Transverse colon (tissue), 4 donors: ENCODE measurements at regions not wholly inside any gene's neighbourhood (a gene's known extent, or its start where the extent isn't known, plus 50 kb on each side); places are given as distances from the start of the nearest gene placed in this dataset.

Experiments
- CTCF ChIP-seq, 5 experiments: fragments of 200-600 bp in 3 of 5; fragments of 450-650 bp in 2 of 5; sonication (generic) in 3 of 5; IDR thresholded peaks; 1 replicate in 2 of 5; 2 replicates in 3 of 5; pipeline ENCODE4 v1.5.1; 2016 to 2017; ENCODE audit warnings: antibody characterized with exemption in 5 of 5, inconsistent platforms in 3 of 5, mild to moderate bottlenecking in 2 of 5, moderate library complexity in 1 of 5
- POLR2A ChIP-seq: fragments of 450-650 bp; IDR thresholded peaks from one replicate; pipeline ENCODE4 v1.6.1; 2016; ENCODE audit warnings: antibody characterized with exemption, mild to moderate bottlenecking, moderate library complexity
- POLR2AphosphoS5 ChIP-seq, 3 donors: sonication (generic); formaldehyde crosslinking; IDR thresholded peaks; one replicate each; pipeline ENCODE4 v1.6.1; 2016; ENCODE audit warnings: antibody characterized with exemption in 3 of 3

- TF ChIP-seq CTCF (IDR thresholded peaks at IDR 0.05) (no peak), POLR2A (no peak), POLR2AphosphoS5 (IDR thresholded peaks at IDR 0.05) (no peak)
Measured at GRCh38 chr3:24834442-24834841, 339.8 kb upstream of the THRB start.
